ENCODE measurements at regions not wholly inside any gene's neighbourhood (a gene's known extent, or its start where the extent isn't known, plus 50 kb on each side); places are given as distances from the start of the nearest gene placed in this dataset.

DNA sequence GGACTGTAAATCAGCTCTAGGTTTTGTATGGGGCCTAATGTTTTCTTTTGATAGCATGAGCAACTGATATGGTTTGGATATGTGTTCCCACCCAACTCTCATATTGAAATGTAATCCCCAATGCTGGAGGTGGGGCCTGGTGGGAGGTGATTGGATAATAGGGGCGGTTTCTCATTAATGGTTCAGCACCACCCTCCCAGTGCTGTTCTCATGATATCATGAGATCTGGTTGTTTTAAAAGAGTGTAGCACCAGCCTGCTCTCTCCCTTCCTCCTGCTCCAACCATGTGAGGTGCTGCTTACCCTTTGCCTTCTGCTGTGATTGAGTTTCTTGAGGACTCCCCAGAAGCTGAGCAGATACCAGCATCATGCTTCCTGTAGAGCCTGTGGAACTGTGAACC is 140.2 kb upstream of the SKOR2 start:
- TF ChIP-seq, protein P1, sequence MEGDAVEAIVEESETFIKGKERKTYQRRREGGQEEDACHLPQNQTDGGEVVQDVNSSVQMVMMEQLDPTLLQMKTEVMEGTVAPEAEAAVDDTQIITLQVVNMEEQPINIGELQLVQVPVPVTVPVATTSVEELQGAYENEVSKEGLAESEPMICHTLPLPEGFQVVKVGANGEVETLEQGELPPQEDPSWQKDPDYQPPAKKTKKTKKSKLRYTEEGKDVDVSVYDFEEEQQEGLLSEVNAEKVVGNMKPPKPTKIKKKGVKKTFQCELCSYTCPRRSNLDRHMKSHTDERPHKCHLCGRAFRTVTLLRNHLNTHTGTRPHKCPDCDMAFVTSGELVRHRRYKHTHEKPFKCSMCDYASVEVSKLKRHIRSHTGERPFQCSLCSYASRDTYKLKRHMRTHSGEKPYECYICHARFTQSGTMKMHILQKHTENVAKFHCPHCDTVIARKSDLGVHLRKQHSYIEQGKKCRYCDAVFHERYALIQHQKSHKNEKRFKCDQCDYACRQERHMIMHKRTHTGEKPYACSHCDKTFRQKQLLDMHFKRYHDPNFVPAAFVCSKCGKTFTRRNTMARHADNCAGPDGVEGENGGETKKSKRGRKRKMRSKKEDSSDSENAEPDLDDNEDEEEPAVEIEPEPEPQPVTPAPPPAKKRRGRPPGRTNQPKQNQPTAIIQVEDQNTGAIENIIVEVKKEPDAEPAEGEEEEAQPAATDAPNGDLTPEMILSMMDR (IDR thresholded peaks at IDR 0.05; ENCODE audit: low read length): no peak
- Histone ChIP-seq H3K36me3 (replicated peaks; ENCODE audit: insufficient read depth, low read length) (no peaks in the 10 kb centered on the region), H3K9me2 (replicated peaks; ENCODE audit: insufficient read depth, low read length) (no peaks in the 10 kb centered on the region), H2AFZ (ENCODE audit: low read length) (no peak overlapping the region), H3K79me2 (ENCODE audit: low read length) (no peaks in the 10 kb centered on the region), H3K4me2 (ENCODE audit: low read depth, low read length) (no peak overlapping the region), H3K27me3 (replicated peaks; ENCODE audit: insufficient read depth, low read length) (no peaks in the 10 kb centered on the region), H3K4me1 (ENCODE audit: low read length) (no peaks in the 10 kb centered on the region), H3F3A (ENCODE audit: insufficient read depth, low read length) (no peaks in the 10 kb centered on the region), H3K27ac (ENCODE audit: low read length) (no peak overlapping the region), H4K20me1 (ENCODE audit: insufficient read depth, low read length) (no peaks in the 10 kb centered on the region), H3K4me3 (ENCODE audit: low read length) (no peak overlapping the region), H3K9me3 (replicated peaks; ENCODE audit: insufficient read depth, low read length) (no peaks in the 10 kb centered on the region), H3K9ac (ENCODE audit: low read length) (no peak overlapping the region)
- no peak for DNase-seq

DNA sequence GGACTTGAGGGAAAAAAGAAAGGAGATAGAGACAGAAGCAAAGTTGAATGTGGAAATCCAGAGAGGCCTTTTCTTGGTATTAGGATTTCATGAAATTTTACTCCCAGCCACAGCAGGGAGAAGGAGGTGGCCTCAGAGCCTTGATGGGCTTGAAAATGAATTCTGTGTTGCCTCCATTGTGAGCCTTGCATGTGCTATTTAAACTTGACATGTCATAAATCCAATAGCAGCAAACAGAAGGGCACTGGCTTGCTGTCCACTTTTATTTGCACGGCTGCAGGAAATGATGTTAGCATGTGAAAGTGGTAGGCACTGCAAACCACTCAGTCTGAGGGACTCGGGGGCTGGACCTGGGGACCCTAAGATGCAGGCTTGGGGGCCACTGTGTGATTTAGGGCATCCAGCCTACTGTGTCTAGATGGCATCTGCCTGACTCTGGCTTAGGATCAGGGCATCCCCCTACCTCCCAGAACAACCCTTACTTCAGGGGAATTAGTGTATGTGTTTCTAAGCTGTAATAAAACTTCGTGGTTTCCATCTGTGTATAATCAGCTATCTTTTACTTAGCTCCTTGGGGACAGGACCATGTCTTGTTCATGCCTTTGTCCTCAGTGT is 139.1 kb upstream of the SKOR2 start:
- Histone ChIP-seq H3K4me1 (ENCODE audit: low read length) (no peaks in the 10 kb centered on the region), H3K4me3 (ENCODE audit: low read length) (no peak overlapping the region), H3K4me2 (ENCODE audit: low read depth, low read length) (no peak overlapping the region), H3K9me2 (replicated peaks; ENCODE audit: insufficient read depth, low read length) (no peaks in the 10 kb centered on the region), H4K20me1 (ENCODE audit: insufficient read depth, low read length) (no peaks in the 10 kb centered on the region), H3K79me2 (ENCODE audit: low read length) (no peaks in the 10 kb centered on the region), H3F3A (ENCODE audit: insufficient read depth, low read length) (no peaks in the 10 kb centered on the region), H2AFZ (ENCODE audit: low read length) (no peak overlapping the region), H3K9ac (ENCODE audit: low read length) (no peak overlapping the region), H3K9me3 (replicated peaks; ENCODE audit: insufficient read depth, low read length) (no peaks in the 10 kb centered on the region), H3K27me3 (replicated peaks; ENCODE audit: insufficient read depth, low read length) (no peaks in the 10 kb centered on the region), H3K27ac (ENCODE audit: low read length) (no peak overlapping the region), H3K36me3 (replicated peaks; ENCODE audit: insufficient read depth, low read length) (no peaks in the 10 kb centered on the region)
- DNase-seq: no peak
- TF ChIP-seq EZH2phosphoT487 (IDR thresholded peaks at IDR 0.05; ENCODE audit: low read length): no peak
- TF ChIP-seq, protein P1 (IDR thresholded peaks at IDR 0.05; ENCODE audit: low read length): no peak
- no peak for TF ChIP-seq EZH2 (optimal IDR thresholded peaks at IDR 0.05; ENCODE audit: low read depth, low read length)

DNA sequence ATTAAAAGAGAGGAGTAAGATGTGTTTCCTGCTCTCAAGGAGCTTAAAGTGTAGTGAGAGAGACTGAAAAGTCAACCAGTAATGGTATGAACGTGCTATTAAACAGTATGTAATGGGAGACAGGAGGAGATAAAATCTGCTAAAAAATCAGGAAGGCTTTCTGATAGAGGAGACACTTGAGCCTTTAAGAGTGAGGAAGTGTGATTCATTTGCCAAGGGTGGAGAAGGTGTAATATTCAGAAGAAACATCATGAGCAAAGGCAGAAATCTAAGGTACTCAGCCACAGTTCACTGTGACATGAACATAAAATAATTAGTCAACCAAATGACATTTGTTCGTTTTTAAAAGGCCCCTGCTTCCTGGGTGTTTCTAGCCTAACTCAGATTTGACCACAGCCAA is 137.8 kb upstream of the SKOR2 start:
- H2AFZ ChIP-seq (ENCODE audit: low read length): no peak overlapping the region
- no peaks in the 10 kb centered on the region for H3K36me3 ChIP-seq (replicated peaks; ENCODE audit: insufficient read depth, low read length)
- TF ChIP-seq EZH2 (optimal IDR thresholded peaks at IDR 0.05; ENCODE audit: low read depth, low read length) (no peak), EZH2phosphoT487 (IDR thresholded peaks at IDR 0.05; ENCODE audit: low read length) (no peak)
- TF ChIP-seq, protein P1 (IDR thresholded peaks at IDR 0.05; ENCODE audit: low read length): no peak
- no peak for DNase-seq
- H3K9me2 ChIP-seq (replicated peaks; ENCODE audit: insufficient read depth, low read length): no peaks in the 10 kb centered on the region
- H3K27ac ChIP-seq (ENCODE audit: low read length): no peak overlapping the region
- H3K9ac ChIP-seq (ENCODE audit: low read length): no peak overlapping the region
- H3K4me3 ChIP-seq (ENCODE audit: low read length): no peak overlapping the region
- H3K4me1 ChIP-seq (ENCODE audit: low read length): no peaks in the 10 kb centered on the region
- no peaks in the 10 kb centered on the region for H3K27me3 ChIP-seq (replicated peaks; ENCODE audit: insufficient read depth, low read length)
- H4K20me1 ChIP-seq (ENCODE audit: insufficient read depth, low read length): no peaks in the 10 kb centered on the region
- H3K4me2 ChIP-seq (ENCODE audit: low read depth, low read length): no peak overlapping the region
- no peaks in the 10 kb centered on the region for H3K79me2 ChIP-seq (ENCODE audit: low read length)
- no peaks in the 10 kb centered on the region for H3F3A ChIP-seq (ENCODE audit: insufficient read depth, low read length)
- no peaks in the 10 kb centered on the region for H3K9me3 ChIP-seq (replicated peaks; ENCODE audit: insufficient read depth, low read length)

All from MM.1S (cell line).